HG02642 (cell line): ENCODE measurements at regions not wholly inside any gene's neighbourhood (a gene's known extent, or its start where the extent isn't known, plus 50 kb on each side); places are given as distances from the start of the nearest gene placed in this dataset.
"Not testable (repeated sequence)": the region's sequence is repeated elsewhere in the genome, so short reads cannot be mapped to it uniquely, and the experiment has no call there.

ENCODE experiments used
- ATAC-seq: cut with Tn5 transposase; IDR thresholded peaks from one replicate; pipeline ENCODE4 v1.9.1; 2021; ENCODE audit warnings: mild to moderate bottlenecking; ENCODE audit not compliant: unreplicated experiment, poor library complexity

- ATAC-seq, result no peak
Observed at GRCh38 chr9:95689669-95690068, 172.9 kb upstream of the PTCH1 start.

- no peak for ATAC-seq
Observed at GRCh38 chr9:95684516-95684915, 167.7 kb upstream of the PTCH1 start.

- not testable (repeated sequence) for ATAC-seq
Observed at GRCh38 chr9:95680306-95680705, 163.5 kb upstream of the PTCH1 start.

- no peak for ATAC-seq
Observed at GRCh38 chr9:95679874-95680273, 163.1 kb upstream of the PTCH1 start.

- no peak for ATAC-seq
Observed at GRCh38 chr9:95678759-95679158, 162.0 kb upstream of the PTCH1 start.

GRCh38 chr9:95670122-95670521, 153.4 kb upstream of the PTCH1 start:
- no peak for ATAC-seq

- no peak for ATAC-seq
Observed at GRCh38 chr9:95669253-95669652, 152.5 kb upstream of the PTCH1 start.

GRCh38 chr9:95667789-95668188, 151.0 kb upstream of the PTCH1 start:
- ATAC-seq, result no peak

- no peak for ATAC-seq
Observed at GRCh38 chr9:95666785-95667155, 150.0 kb upstream of the PTCH1 start.

- no peak for ATAC-seq
Observed at GRCh38 chr9:95666096-95666784, 149.5 kb upstream of the PTCH1 start.

- no peak for ATAC-seq
Observed at GRCh38 chr9:95653246-95653645, 136.5 kb upstream of the PTCH1 start.

- ATAC-seq, result no peak
Observed at GRCh38 chr9:95650720-95651119, 133.9 kb upstream of the PTCH1 start.

GRCh38 chr9:95649801-95650213, 133.0 kb upstream of the PTCH1 start:
- no peak for ATAC-seq

- no peak for ATAC-seq
Observed at GRCh38 chr9:95648225-95648624, 131.5 kb upstream of the PTCH1 start.

GRCh38 chr9:95645992-95646391, 129.2 kb upstream of the PTCH1 start:
- ATAC-seq, result no peak

- ATAC-seq, result no peak
Observed at GRCh38 chr9:95645579-95645978, 128.8 kb upstream of the PTCH1 start.

- ATAC-seq, result no peak
Observed at GRCh38 chr9:95644377-95644776, 127.6 kb upstream of the PTCH1 start.

- ATAC-seq, result no peak
Observed at GRCh38 chr9:95643619-95644018, 126.8 kb upstream of the PTCH1 start.

- no peak for ATAC-seq
Observed at GRCh38 chr9:95642189-95642588, 125.4 kb upstream of the PTCH1 start.

GRCh38 chr9:95641586-95641985, 124.8 kb upstream of the PTCH1 start:
- ATAC-seq, result no peak

- no peak for ATAC-seq
Observed at GRCh38 chr9:95640336-95640735, 123.6 kb upstream of the PTCH1 start.

GRCh38 chr9:95635986-95636671, 119.4 kb upstream of the PTCH1 start:
- no peak for ATAC-seq
